GM12878 (cell line): ENCODE measurements at regions not wholly inside any gene's neighbourhood (a gene's known extent, or its start where the extent isn't known, plus 50 kb on each side); places are given as distances from the start of the nearest gene placed in this dataset.

Experiments
- ATAC-seq: fragments of 200-7000 bp; cut with Tn5 transposase; 3 replicates; pipeline ENCODE4 v1.9.1; 2020; ENCODE audit warnings: mild to moderate bottlenecking, moderate library complexity
- BruUV-seq: library from RNA; stranded (reverse); fragments of 400-500 nt; replicated peaks from 2 replicates; lab custom pipeline; 2021; lab: Mats Ljungman, UMichigan
- CTCF ChIA-PET: fragments of 300-600 bp; sonication (Branson Sonifier 250); formaldehyde crosslinking; extraction: SDS; loops from one replicate; lab custom pipeline; 2021; ENCODE audit warnings: inconsistent platforms; lab: Yijun Ruan, JAX
- POLR2A ChIA-PET: fragments of 350-600 bp; formaldehyde crosslinking; extraction: SDS; loops from one replicate; lab custom pipeline; 2021; ENCODE audit warnings: inconsistent platforms; lab: Charles Lee
- RAD21 ChIA-PET: fragments of 300-600 bp; sonication (Branson Sonifier 250); formaldehyde crosslinking; loops from one replicate; lab custom pipeline; 2023; ENCODE audit warnings: antibody characterized with exemption; ENCODE audit not compliant: unreplicated experiment; lab: Charles Lee
- SMC1A ChIA-PET: fragments of 300-600 bp; sonication (Branson Sonifier 250); formaldehyde crosslinking; loops from one replicate; lab custom pipeline; 2023; ENCODE audit not compliant: unreplicated experiment, uncharacterized antibody; lab: Charles Lee
- DNase-seq: peaks from one replicate; pipeline ENCODE4 v3.0.0-alpha.2; 2011; ENCODE audit warnings: low read depth, low spot score
- FAIRE-seq: peaks from 3 replicates; lab custom pipeline; 2011; peaks lifted over from hg19 to GRCh38; lab: Jason Lieb, UNC
- H2AFZ ChIP-seq: 2 replicates; pipeline ENCODE4 v1.6.0; 2011; ENCODE audit warnings: low read depth, low read length, control low read depth; ENCODE audit not compliant: control insufficient read depth
- H3K27ac ChIP-seq: 2 replicates; pipeline ENCODE4 v1.5.1; 2011; ENCODE audit warnings: control low read depth; ENCODE audit not compliant: control insufficient read depth, insufficient read depth
- H3K27me3 ChIP-seq, 2 experiments: replicated peaks in 1 of 2; 2 replicates each; pipeline versions ENCODE4 v1.6.0 to v1.6.1; 2011; ENCODE audit warnings: low read length in 1 of 2; ENCODE audit not compliant: control insufficient read depth in 2 of 2, insufficient read depth in 2 of 2
- H3K36me3 ChIP-seq, 2 experiments: 2 replicates each; pipeline ENCODE4 v1.5.1; 2011; ENCODE audit warnings: low read length in 1 of 2; ENCODE audit not compliant: control insufficient read depth in 2 of 2, insufficient read depth in 2 of 2
- H3K4me1 ChIP-seq: 2 replicates; pipeline ENCODE4 v1.6.1; 2011; ENCODE audit warnings: mild to moderate bottlenecking, low read length, moderate library complexity, mixed read lengths; ENCODE audit not compliant: control insufficient read depth, insufficient read depth
- H3K4me2 ChIP-seq: 2 replicates; pipeline ENCODE4 v1.6.0; 2011; ENCODE audit warnings: control low read depth; ENCODE audit not compliant: control insufficient read depth, insufficient read depth
- H3K4me3 ChIP-seq: fragments of 200-600 bp; sonication (generic); 2 replicates; pipeline ENCODE4 v1.5.1; 2016
- H3K79me2 ChIP-seq: 2 replicates; pipeline ENCODE4 v1.6.0; 2011; ENCODE audit warnings: low read length; ENCODE audit not compliant: control insufficient read depth, insufficient read depth
- H3K9ac ChIP-seq: 2 replicates; pipeline ENCODE4 v1.8.0; 2011; ENCODE audit warnings: low read length, control low read depth, mixed read lengths; ENCODE audit not compliant: control insufficient read depth, insufficient read depth
- H3K9me3 ChIP-seq: replicated peaks from 3 replicates; pipeline ENCODE4 v1.5.1; 2011; ENCODE audit warnings: mild to moderate bottlenecking, low read length; ENCODE audit not compliant: control insufficient read depth, insufficient read depth
- H4K20me1 ChIP-seq: 2 replicates; pipeline ENCODE4 v1.6.0; 2011; ENCODE audit not compliant: control insufficient read depth, insufficient read depth
- BHLHE40 ChIP-seq, 2 experiments: fragments of 450-650 bp in 1 of 2; IDR thresholded peaks; 2 replicates each; pipeline ENCODE4 v1.6.1; 2011 to 2017; ENCODE audit warnings: low read depth in 2 of 2, borderline replicate concordance in 1 of 2, improper control_type of control experiment in 1 of 2, low read length in 1 of 2, mild to moderate bottlenecking in 1 of 2
- ETV6 ChIP-seq, 2 experiments: fragments of 450-650 bp in 1 of 2; IDR thresholded peaks in 1 of 2; conservative IDR thresholded peaks in 1 of 2; 2 replicates each; pipeline ENCODE4 v1.6.1; 2014; ENCODE audit warnings: antibody characterized with exemption in 1 of 2, borderline replicate concordance in 1 of 2, low read depth in 1 of 2, mild to moderate bottlenecking in 1 of 2, moderate library complexity in 1 of 2
- EZH2 ChIP-seq: IDR thresholded peaks from 2 replicates; pipeline ENCODE4 v1.6.1; 2012; ENCODE audit warnings: low read depth, mild to moderate bottlenecking, control low read depth, inconsistent platforms, low read length, borderline replicate concordance; ENCODE audit not compliant: control insufficient read depth
- NR2C2 ChIP-seq: IDR thresholded peaks from 2 replicates; pipeline ENCODE4 v1.6.1; 2011; ENCODE audit warnings: borderline replicate concordance, low read depth; ENCODE audit not compliant: control insufficient read depth, insufficient read length
- RB1 ChIP-seq: fragments of 450-650 bp; formaldehyde crosslinking; IDR thresholded peaks from 2 replicates; pipeline ENCODE4 v1.6.1; 2017; ENCODE audit warnings: mild to moderate bottlenecking, borderline replicate concordance
- SMARCA5 ChIP-seq: fragments of 450-650 bp; IDR thresholded peaks from 2 replicates; pipeline ENCODE4 v1.6.1; 2017; ENCODE audit warnings: mild to moderate bottlenecking
- YY1 ChIP-seq: IDR thresholded peaks from 2 replicates; pipeline ENCODE4 v1.6.1; 2011; ENCODE audit warnings: low read depth, mild to moderate bottlenecking, low read length
- ZNF274 ChIP-seq: IDR thresholded peaks from one replicate; pipeline ENCODE4 v1.8.0; 2011; ENCODE audit not compliant: insufficient read length, insufficient read depth
- WGBS: methylation state at CpG from one replicate; pipeline ENCODE4 v1.1.6; 2016; ENCODE audit warnings: low lambda C conversion rate; ENCODE audit not compliant: insufficient replicate concordance, insufficient coverage; ENCODE audit errors: missing lambda C conversion rate; 5-methylcytosine and 5-hydroxymethylcytosine counted together
- in situ Hi-C: fragments of 300-500 bp; cut with MboI; formaldehyde crosslinking; loops from 9 replicates; pipeline ENCODE4 v1.14.3; 2018; ENCODE audit warnings: mixed read lengths
- intact Hi-C: fragments of 100-400 bp; cut with micrococcal nuclease; formaldehyde crosslinking; loops from one replicate; pipeline ENCODE4 v1.14.2; 2022; ENCODE audit not compliant: unreplicated experiment
- TF ChIP-seq, protein P1 (sequence below): fragments of 450-650 bp; IDR thresholded peaks from 2 replicates; pipeline ENCODE4 v1.6.1; 2014; ENCODE audit warnings: mild to moderate bottlenecking
- TF ChIP-seq, protein P2 (sequence below): fragments of 450-650 bp; IDR thresholded peaks from 2 replicates; pipeline ENCODE4 v1.6.1; 2018; ENCODE audit warnings: borderline replicate concordance, mild to moderate bottlenecking; ENCODE audit not compliant: partially characterized antibody
- TF ChIP-seq, protein P3 (sequence below): fragments of 450-650 bp; IDR thresholded peaks from 2 replicates; pipeline ENCODE4 v1.6.1; 2017; ENCODE audit warnings: mild to moderate bottlenecking, moderate library complexity
- TF ChIP-seq, protein P4 (sequence below): fragments of 450-650 bp; formaldehyde crosslinking; IDR thresholded peaks from 2 replicates; pipeline ENCODE4 v1.4.0; 2020; ENCODE audit warnings: mild to moderate bottlenecking, moderate library complexity

DNA sequence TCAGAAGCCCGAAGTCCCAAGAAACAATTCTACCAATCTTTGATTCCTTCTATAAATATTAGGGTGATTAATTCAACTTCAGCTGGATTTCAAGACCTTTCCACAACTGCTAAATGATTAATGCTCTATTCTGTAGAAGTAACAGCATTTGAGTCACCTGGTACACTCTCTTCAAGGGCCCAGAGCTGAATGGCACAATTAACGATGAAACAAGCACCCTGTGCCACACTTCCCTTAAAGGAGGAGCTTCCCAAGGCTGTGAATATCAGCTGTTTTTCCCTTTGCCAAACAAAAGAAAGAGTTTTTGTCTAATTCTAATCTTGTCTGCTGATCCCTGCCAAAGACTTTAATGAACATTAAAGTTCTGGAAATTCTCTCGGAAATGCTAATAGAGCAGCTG lies 56.0 kb downstream of the BOD1L2 start:
- ChIA-PET RAD21 (no interaction called here), POLR2A (interaction anchor here (0.7 kb wide), 1 partner anchor 12 kb away, joined by 3 read pairs; no protein-coding TSS in a partner anchor), CTCF (no interaction called here), SMC1A (interaction anchor here (0.7 to 1.7 kb wide), 2 partner anchors 20 to 58 kb away, joined by 3 read pairs; no protein-coding TSS in a partner anchor)
- Histone ChIP-seq H3K79me2 (no peaks in the 10 kb centered on the region), H3K36me3 (no peaks in the 10 kb centered on the region), H3K4me3 (no peak overlapping the region), H3K27me3 (no peaks in the 10 kb centered on the region; a peak in 1 of 4 replicates), H3K9ac (no peak overlapping the region), H2AFZ (no peak overlapping the region), H3K9me3 (no peaks in the 10 kb centered on the region), H4K20me1 (no peaks in the 10 kb centered on the region; the same call in 1 of the 2 replicates), H3K4me1 (no peaks in the 10 kb centered on the region), H3K4me2 (no peak overlapping the region), H3K27ac (no peak overlapping the region)
- in situ Hi-C loops = no loop called here
- TF ChIP-seq, protein P1, sequence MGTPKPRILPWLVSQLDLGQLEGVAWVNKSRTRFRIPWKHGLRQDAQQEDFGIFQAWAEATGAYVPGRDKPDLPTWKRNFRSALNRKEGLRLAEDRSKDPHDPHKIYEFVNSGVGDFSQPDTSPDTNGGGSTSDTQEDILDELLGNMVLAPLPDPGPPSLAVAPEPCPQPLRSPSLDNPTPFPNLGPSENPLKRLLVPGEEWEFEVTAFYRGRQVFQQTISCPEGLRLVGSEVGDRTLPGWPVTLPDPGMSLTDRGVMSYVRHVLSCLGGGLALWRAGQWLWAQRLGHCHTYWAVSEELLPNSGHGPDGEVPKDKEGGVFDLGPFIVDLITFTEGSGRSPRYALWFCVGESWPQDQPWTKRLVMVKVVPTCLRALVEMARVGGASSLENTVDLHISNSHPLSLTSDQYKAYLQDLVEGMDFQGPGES = no peak
- no peak for TF ChIP-seq EZH2
- no peak for TF ChIP-seq SMARCA5
- no peak for TF ChIP-seq BHLHE40 (IDR thresholded peaks at IDR 0.05; ENCODE audit: borderline replicate concordance in 1 of 2, low read depth in 2 of 2, low read length in 1 of 2)
- TF ChIP-seq, protein P2, sequence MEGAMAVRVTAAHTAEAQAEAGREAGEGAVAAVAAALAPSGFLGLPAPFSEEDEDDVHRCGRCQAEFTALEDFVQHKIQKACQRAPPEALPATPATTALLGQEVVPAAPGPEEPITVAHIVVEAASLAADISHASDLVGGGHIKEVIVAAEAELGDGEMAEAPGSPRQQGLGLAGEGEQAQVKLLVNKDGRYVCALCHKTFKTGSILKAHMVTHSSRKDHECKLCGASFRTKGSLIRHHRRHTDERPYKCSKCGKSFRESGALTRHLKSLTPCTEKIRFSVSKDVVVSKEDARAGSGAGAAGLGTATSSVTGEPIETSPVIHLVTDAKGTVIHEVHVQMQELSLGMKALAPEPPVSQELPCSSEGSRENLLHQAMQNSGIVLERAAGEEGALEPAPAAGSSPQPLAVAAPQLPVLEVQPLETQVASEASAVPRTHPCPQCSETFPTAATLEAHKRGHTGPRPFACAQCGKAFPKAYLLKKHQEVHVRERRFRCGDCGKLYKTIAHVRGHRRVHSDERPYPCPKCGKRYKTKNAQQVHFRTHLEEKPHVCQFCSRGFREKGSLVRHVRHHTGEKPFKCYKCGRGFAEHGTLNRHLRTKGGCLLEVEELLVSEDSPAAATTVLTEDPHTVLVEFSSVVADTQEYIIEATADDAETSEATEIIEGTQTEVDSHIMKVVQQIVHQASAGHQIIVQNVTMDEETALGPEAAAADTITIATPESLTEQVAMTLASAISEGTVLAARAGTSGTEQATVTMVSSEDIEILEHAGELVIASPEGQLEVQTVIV = no peak
- no peak for TF ChIP-seq RB1
- no peak for TF ChIP-seq ZNF274
- TF ChIP-seq ETV6 (conservative IDR thresholded peaks at IDR 0.05 in 1 of 2, IDR thresholded peaks at IDR 0.05 in 1 of 2; ENCODE audit: borderline replicate concordance in 1 of 2, low read depth in 1 of 2) = no peak
- TF ChIP-seq YY1 = no peak
- TF ChIP-seq, protein P3, sequence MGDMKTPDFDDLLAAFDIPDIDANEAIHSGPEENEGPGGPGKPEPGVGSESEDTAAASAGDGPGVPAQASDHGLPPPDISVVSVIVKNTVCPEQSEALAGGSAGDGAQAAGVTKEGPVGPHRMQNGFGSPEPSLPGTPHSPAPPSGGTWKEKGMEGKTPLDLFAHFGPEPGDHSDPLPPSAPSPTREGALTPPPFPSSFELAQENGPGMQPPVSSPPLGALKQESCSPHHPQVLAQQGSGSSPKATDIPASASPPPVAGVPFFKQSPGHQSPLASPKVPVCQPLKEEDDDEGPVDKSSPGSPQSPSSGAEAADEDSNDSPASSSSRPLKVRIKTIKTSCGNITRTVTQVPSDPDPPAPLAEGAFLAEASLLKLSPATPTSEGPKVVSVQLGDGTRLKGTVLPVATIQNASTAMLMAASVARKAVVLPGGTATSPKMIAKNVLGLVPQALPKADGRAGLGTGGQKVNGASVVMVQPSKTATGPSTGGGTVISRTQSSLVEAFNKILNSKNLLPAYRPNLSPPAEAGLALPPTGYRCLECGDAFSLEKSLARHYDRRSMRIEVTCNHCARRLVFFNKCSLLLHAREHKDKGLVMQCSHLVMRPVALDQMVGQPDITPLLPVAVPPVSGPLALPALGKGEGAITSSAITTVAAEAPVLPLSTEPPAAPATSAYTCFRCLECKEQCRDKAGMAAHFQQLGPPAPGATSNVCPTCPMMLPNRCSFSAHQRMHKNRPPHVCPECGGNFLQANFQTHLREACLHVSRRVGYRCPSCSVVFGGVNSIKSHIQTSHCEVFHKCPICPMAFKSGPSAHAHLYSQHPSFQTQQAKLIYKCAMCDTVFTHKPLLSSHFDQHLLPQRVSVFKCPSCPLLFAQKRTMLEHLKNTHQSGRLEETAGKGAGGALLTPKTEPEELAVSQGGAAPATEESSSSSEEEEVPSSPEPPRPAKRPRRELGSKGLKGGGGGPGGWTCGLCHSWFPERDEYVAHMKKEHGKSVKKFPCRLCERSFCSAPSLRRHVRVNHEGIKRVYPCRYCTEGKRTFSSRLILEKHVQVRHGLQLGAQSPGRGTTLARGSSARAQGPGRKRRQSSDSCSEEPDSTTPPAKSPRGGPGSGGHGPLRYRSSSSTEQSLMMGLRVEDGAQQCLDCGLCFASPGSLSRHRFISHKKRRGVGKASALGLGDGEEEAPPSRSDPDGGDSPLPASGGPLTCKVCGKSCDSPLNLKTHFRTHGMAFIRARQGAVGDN = no peak
- TF ChIP-seq NR2C2 = no peak
- TF ChIP-seq, protein P4, sequence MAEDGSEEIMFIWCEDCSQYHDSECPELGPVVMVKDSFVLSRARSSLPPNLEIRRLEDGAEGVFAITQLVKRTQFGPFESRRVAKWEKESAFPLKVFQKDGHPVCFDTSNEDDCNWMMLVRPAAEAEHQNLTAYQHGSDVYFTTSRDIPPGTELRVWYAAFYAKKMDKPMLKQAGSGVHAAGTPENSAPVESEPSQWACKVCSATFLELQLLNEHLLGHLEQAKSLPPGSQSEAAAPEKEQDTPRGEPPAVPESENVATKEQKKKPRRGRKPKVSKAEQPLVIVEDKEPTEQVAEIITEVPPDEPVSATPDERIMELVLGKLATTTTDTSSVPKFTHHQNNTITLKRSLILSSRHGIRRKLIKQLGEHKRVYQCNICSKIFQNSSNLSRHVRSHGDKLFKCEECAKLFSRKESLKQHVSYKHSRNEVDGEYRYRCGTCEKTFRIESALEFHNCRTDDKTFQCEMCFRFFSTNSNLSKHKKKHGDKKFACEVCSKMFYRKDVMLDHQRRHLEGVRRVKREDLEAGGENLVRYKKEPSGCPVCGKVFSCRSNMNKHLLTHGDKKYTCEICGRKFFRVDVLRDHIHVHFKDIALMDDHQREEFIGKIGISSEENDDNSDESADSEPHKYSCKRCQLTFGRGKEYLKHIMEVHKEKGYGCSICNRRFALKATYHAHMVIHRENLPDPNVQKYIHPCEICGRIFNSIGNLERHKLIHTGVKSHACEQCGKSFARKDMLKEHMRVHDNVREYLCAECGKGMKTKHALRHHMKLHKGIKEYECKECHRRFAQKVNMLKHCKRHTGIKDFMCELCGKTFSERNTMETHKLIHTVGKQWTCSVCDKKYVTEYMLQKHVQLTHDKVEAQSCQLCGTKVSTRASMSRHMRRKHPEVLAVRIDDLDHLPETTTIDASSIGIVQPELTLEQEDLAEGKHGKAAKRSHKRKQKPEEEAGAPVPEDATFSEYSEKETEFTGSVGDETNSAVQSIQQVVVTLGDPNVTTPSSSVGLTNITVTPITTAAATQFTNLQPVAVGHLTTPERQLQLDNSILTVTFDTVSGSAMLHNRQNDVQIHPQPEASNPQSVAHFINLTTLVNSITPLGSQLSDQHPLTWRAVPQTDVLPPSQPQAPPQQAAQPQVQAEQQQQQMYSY (CRISPR knock-in tag) = no peak
- intact Hi-C loops = no loop called here
- no TSS peak for BruUV-seq
- 22% methylated on average over 3 of the region's 3 CpGs for whole genome bisulfite sequencing
- ATAC-seq (no peak), FAIRE-seq (no peak), DNase-seq (no peak)
